DMS114 treated with DMSO at 0.1 percent for 48 hours (cell line): ENCODE measurements at regions not wholly inside any gene's neighbourhood (a gene's known extent, or its start where the extent isn't known, plus 50 kb on each side); places are given as distances from the start of the nearest gene placed in this dataset.
"Not testable (repeated sequence)": the region's sequence is repeated elsewhere in the genome, so short reads cannot be mapped to it uniquely, and the experiment has no call there.

Experiments
- DNase-seq: peaks from one replicate; lab custom pipeline; 2025; ENCODE audit not compliant: unreplicated experiment; lab: John Stamatoyannopoulos, UW

DNA sequence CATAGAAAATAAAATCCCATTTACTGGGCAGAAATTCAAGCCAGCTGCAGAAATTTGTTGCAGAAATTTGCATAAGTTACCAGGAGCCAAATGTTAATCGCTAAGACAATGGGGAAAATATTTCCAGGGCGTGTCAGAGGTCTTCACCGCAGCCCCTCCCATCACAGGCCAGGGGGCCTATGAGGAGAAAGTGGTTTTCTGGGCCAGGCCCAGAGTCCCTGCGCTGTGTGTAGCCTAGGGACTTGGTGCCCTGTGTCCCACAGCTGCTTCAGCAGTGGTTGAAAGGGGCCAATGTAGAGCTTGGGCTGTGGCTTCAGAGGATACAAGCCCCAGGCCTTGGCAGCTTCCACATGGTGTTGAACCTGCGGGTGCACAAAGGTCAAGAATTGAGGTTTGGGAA is 278.9 kb upstream of the PCDH9 start:
- no peak for DNase-seq

DNA sequence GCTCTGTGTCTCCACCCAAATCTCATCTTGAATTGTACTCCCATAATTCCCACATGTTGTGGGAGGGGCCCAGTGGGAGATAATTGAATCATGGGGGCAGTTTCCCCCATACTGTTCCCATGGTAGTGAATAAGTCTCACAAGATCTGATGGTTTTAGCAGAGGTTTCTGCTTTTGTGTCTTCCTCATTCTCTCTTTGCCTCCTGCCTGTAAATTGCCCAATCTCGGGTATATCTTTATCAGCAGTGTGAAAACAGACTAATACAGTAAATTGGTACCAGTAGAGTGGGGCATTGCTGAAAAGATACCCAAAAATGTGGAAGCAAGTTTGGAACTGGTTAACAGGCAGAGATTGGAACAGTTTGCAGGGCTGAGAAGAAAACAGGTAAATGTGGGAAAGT is 278.1 kb upstream of the PCDH9 start:
- DNase-seq, result not testable (repeated sequence)

DNA sequence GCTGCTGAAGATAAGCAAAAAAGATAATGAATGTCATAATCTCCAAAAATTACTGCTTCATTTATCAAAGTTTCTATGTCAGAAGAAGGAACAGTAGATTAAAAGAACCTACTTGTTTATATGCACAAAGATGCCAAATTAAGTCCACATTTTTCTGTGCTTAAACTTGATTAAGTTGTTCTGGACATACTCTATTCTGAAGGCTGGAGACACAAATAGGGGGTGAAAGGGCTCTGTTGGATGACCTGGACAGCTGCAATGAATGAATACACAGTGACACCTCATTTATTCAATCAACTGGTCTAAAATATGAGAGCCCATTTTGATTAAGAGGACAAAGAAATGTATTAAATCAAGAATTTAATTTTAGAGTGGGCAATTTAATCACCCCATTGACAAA is 276.3 kb upstream of the PCDH9 start:
- no peak for DNase-seq

DNA sequence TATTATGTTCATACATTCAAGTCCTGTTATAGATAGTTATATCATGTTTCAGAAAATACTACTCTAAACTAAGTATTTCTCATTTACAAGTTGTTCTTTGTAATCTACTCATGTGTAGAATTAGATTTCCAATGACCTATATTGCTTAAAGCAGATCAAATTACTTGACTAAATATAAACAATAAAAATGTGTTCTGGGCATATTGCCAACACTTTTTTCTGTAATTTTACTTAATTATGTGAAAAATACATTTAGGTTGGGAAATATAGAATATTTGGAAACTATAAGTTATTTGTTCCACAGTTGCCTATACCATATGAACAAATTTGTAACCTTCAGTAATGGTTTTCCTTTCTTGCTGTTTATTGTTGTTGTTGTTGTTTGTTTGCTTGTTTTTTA is 275.2 kb upstream of the PCDH9 start:
- DNase-seq, result no peak

DNA sequence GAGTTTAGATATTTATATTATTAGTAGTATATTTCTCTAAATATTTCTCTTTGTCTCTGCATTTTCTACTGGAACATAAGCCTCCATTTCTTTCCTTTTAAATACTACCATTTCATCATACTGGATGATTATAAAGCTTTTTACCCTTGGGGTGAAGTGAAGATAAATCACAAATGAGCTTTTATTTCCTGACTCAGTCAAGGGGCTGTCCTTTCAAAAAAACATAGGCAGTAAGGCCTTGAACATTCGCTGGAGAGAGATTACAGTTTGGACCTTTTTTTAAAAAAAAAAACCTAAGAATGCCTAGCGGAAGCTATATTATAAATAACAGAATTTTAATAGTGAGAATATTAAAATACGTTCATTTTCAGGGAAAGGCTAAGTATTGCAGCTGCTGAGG is 268.8 kb upstream of the PCDH9 start:
- DNase-seq, result no peak

DNA sequence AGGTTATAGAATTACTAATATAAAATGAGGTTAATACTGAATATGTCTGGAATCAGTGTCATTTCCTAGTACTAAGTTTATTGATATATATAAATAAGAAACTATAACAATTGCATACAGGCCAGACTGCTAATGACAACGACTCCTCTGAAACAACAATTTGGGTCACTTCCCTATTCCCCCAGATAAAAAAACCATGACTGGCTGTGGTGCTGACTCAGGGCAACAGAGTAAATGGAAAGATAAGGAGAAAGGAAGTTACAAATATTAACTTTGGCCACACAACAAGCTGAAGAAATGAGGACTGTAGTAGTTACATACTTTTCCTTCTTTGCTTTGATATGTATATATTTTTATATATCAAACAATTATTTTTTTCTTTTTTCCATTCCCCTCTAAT is 263.7 kb upstream of the PCDH9 start:
- no peak for DNase-seq

DNA sequence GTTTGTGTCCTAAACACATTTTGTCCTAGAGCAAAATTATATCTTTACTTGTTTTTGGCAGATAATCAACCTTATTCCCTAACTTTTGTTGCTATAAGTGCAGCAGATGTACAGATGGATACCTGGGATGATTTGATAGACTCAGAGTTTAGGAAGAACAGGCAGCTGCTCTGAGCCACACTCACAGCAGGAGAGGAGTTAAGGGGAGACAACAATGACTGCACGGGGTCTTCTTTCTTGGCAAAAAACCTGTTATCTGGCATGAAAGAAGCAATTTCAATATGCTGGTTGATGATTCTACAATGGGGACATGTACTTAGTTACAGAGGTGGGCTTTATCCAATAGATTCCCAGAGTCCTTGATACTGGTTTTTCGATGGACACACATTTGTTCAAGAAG is 258.9 kb upstream of the PCDH9 start:
- no peak for DNase-seq

DNA sequence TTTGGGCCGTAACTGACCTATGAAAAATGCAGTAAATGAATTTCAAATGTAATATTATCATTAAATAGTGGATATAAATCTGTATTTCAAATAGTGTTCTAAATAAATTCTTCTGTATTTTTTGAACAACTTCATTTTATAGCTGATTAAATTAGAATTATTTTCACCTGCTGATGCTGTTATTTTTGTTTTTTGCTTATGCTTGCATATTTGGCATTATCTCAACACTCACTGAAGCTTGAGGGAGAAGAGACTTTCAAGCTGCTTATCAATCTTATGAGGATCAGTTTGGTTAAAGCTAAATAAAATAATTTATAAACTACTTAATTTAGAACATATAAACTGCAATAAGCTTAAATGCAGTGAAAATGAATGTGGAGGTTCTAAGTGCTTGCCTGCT is 251.3 kb upstream of the PCDH9 start:
- no peak for DNase-seq

DNA sequence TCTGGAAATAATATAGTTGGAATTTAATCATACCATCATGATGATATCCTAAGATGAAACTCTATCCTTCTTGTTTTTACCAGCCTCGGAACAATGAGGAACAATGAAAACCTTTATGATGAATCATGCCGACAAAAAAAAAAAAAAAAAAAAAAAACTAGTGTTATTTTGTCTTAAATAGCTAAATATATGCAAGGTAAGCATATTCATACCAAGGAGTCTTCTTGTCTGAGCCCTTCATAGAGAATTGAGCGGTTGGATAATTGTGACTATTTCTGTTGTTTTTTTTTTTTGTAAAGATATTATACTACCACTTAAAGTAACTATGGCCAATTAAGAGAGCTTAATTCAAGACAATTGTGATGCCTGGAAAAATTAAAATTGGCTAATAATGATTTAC is 244.0 kb upstream of the PCDH9 start:
- no peak for DNase-seq

DNA sequence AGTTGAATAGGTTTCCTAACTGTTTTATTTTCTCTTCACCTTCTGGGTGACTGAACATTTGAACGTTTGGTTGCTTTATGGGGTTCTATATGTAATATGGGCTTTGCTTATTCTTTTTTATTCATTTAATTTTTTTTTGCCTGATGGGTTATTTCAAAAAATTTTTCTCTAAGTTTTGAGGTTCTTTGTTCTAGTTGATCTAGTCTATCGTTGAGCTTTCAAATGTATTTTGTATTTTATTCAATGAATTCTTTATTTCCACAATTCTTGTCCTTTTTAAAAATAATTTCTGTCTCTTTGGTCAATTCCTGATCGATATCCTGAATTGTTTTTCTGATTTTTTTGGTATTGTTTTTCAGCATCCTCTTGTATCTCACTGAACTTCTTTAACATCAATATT is 239.5 kb upstream of the PCDH9 start:
- DNase-seq, result no peak

DNA sequence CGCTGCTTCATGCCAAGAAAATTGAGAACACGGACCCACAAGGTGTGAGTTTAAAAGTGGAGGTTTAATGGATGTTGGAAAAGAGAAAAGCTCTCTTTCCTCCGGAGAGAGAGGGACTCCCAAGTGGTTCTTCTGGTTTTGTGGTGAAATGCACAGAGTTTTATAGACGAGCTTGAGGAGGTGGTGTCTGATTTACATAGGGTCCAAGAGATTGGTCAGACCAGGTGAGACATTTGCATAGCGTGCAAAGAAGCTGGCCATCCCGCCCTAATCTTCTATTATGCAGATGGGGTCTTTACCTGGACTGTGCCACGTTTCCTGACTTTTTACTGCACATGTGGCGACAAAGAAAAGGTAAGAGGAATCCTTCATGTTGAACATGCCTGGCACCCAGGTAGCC is 236.4 kb upstream of the PCDH9 start:
- DNase-seq, result no peak

DNA sequence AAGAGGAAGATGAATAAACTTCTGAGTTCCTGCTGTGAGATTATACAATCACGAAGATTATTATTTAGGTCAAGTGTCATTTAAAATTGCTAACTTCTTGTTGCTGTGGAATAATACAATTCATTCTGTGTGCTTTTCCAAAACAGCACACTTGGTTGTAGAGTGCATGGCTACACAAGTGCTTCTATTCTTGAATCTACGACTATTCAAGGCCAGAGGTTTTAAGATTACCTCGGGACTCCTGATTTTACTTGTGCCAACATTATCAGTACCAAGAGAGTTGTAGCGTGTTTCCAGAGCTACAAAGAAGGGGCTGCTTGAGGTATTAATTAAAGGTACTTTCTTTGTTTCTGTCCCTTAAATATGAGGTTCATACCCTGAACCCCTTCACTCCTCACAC is 234.0 kb upstream of the PCDH9 start:
- DNase-seq, result no peak

DNA sequence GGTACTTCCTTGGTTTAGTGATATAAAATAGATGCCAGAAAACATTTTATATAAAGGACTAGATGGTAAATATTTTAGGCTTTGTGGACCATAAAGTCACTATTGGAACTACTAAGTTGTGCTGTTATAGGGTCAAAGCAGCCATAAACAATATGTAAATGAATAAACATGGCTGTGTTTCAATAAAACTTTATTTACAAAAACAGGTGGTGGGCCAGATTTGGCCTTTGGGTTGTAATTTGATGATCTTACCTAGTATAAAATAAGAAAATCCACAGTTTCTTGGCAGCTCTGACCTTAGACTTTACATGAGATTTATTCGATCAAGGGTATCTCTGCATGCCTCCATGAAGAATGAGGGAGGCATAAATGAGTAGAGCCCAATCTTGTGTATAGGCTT is 232.0 kb upstream of the PCDH9 start:
- DNase-seq, result no peak

DNA sequence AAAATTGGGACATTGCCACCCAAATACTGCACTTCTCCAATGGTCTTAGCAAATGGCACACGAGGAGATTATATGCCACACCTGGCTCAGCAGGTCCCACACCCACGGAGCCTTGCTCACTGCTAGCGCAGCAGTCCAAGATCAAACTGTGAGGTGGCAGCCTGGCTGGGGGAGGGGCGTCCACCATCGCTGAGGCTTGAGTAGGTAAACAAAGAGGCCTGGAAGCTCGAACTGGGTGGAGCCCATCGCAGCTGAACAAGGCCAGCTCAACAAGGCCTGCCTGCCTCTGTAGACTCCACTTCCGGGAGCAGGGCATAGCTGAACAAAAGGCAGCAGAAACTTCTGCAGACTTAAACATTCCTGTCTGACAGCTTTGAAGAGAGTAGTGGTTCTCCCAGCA is 222.4 kb upstream of the PCDH9 start:
- DNase-seq, result not testable (repeated sequence)

DNA sequence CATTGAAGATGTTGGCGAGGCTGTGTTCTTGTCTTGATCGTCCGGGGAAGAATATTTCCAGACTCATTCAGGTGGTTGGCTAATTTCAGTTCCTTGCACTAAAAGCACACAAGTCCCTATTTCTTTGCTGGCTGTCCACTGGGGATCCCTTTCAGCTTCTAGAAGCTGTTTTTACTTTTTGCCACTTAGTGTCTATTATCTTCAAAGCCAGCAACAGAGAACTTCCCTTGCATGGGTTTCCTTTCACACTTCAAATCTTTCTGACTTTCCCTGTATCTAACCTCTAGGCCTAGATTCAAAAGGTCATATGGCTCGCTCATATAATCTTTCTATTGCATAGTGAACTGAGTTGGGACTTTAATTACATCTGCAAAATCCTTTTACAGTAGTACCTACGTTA is 215.3 kb upstream of the PCDH9 start:
- no peak for DNase-seq

DNA sequence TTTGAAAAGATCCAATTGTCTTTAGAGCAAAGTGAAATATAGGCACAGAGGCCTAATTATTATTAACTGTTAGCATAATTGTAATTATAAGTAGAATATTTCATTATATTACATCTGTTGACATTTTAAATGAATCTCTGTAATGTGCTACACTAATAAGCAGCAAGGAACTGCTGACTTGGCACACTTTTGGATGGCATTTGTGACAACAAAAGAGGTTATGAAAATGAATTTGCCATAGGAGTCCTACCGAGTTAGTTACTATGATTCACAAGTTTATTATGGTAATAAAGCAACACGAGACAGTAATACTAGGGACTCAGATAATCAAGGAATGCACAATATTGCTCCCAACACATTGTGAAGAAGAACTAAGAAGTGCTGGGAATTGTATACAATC is 213.8 kb upstream of the PCDH9 start:
- no peak for DNase-seq

DNA sequence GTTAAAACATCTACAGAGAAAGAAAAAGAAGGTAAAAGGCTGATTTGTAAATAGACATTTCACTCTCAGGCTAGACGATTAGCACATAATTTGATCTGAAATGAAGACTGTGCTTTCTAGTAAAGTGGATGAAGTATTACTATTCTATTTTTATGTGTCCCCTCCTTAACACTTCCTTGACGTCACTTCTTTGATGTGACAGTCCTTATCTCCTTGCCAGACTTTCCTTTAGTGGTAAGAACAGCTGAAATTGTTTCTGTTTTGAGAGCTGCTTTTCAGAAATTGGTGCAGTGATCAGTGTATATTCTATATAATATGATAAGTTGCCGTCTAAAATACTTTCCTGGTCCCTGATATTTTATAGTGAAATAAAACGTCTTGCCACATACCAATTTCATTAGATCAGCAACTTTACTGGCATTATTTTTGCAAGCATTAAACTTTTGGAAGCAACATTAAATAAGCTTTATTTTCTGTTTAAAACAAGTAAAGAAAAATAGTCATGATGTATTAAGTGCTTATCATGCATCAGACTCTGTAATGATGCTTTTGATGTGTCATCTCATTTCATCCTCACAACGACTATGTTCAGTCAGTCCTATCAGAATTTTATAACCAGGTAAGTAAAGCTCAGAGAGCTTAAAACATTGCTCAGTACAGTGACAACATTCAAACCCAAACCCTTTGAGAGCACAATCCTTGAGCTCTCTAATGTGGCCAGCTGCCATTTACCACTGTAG is 210.3 kb upstream of the PCDH9 start:
- no peak for DNase-seq

DNA sequence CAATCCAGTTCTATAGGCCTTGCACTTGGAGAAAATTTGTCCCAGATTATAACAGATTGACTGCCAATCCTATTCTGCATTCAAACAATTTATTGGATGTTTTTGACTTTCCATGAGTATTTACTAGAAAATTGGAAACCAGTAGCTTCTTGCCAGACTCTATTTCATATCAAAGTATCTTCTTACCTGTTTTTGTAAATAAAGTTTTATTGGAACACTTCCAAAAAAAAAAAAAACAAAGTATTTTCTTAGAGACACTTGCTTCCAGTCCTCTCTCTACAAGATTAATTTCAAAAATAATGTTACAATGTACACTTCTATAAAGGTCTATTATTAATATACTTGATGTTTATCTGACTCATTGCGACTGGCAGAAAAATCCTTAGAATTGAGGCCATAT is 209.2 kb upstream of the PCDH9 start:
- DNase-seq, result no peak

DNA sequence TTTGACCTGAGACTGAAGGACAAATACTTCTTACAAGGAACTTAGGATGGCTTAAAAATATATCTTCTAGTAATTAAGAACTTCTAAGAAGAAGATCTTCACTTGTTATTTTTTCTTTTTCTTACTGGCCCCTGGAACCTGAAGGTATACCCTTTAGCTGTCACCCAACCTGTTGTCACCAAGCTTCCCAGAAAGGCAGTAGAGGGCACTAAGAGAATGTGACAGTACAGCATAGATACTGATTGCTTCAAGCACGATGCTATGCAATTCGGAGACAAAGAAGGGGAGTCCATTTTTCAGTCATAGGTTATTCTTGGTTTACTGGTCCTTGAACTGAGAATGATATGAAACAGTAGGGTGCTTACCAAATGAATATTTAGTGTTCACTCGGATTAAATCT is 208.3 kb upstream of the PCDH9 start:
- no peak for DNase-seq

DNA sequence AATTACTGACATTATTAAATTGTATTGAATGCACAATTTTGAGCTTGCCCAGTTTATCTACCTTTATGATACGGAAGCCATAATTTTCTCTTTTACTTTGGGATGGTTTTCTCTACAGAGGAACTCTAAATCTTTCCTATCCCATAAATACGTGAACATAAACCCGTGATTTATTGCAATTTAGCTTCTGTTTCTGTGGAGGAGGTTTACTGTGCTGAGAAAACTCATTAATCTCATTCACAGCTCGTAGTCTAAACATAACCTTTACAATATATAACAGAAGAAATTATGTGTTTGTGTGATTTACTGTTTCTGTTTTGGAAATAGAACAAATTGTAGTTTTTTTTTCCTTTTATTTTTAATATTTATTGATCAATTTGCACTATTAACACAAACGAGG is 207.1 kb upstream of the PCDH9 start:
- no peak for DNase-seq

DNA sequence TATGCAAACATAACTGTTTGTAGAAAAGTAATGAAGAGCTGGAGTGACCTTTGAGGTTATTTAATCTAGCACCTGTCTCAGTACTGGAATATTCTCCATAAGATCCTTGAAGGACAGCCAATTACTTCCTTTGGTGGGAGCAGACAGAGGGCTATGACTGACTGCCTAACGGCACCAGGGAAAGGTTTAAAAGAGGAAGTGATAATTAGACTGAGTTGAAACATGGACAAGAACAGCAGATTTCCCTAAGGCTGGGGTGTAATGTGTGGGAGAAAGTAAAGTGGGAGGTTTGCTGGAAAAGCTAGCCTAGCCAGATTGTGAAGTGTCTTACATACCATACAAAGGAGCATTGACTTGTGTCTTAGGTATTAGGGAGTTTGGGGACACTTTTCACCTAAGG is 191.3 kb upstream of the PCDH9 start:
- no peak for DNase-seq

DNA sequence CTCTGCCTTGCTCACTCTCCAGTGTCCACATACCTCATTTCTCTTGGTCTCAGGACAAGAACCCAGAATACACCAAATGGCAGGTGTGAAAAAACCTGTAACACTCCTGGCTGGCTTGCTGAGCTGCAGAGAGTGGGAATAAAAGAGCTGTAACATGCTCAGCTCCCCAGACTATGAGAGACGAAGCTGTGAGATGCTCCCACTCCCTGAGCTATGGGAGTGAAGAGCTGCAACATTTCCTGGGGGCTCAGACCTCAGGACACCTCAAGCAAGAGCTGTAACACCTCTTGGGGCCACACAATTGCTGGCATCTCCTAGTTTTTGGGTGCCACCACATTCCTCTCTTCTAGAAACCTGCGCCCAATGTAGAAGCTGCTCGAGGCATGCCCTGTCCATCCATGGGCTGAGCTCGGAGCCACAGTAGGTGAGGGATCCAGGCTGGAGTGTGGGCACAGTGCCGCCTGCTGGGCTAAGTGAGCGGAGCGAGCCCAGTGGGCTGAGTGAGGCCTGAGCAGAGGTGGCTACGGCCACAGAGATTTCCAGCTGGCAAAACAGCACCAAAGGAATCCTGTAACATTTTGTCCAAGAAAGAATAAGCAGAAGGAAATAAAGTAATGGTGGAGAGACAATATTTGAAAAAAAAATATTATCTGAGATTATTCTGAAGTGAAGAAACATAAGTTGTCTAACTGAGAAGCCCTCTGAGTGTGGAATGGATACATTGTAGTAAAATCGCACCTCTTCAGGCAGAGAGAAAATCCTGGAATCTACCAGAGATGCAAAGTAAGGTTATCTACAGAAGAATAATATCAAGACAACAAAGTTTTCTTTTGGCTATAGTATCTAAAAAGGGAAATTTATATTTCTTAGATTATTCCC is 186.2 kb upstream of the PCDH9 start:
- DNase-seq, result no peak

DNA sequence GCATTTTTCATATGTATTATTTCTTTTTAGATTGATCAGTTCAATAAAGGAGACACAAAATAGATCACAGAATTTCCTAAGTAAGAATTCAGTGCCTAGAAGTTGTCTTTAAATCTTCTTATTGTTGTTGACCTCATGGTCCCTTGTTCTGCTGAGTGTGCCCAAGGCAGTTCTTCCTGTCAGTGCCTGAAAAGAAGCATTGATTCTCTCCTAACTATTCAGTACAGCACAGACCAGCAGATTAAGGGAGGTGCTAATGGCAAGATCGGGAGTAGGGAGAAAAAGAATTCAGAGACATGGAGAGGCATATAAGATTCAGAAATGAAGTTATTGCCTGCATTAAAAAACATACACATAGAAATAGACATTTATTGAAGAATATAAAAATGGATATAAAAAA is 180.5 kb upstream of the PCDH9 start:
- DNase-seq, result no peak
